Osteoblast (primary cell): ENCODE measurements at regions not wholly inside any gene's neighbourhood (a gene's known extent, or its start where the extent isn't known, plus 50 kb on each side); places are given as distances from the start of the nearest gene placed in this dataset.

Source experiments
- DNase-seq: peaks from one replicate; pipeline ENCODE4 v3.0.0; 2011; ENCODE audit warnings: low spot score, mixed read lengths; ENCODE audit not compliant: insufficient read length; ENCODE audit errors: missing footprints
- H2AFZ ChIP-seq: 2 replicates; pipeline ENCODE4 v1.6.0; 2011; ENCODE audit warnings: mild to moderate bottlenecking, low read length
- H3K27ac ChIP-seq: 2 replicates; pipeline ENCODE4 v1.5.1; 2011; ENCODE audit warnings: mild to moderate bottlenecking, low read depth, low read length, moderate library complexity
- H3K27me3 ChIP-seq: 2 replicates; pipeline ENCODE4 v1.6.0; 2012; ENCODE audit warnings: mild to moderate bottlenecking, control low read depth, inconsistent platforms, low read length, moderate library complexity; ENCODE audit not compliant: insufficient read depth
- H3K36me3 ChIP-seq: 2 replicates; pipeline ENCODE4 v1.5.1; 2011; ENCODE audit warnings: mild to moderate bottlenecking, low read length, control low read depth, moderate library complexity; ENCODE audit not compliant: insufficient read depth
- H3K4me1 ChIP-seq: 2 replicates; pipeline ENCODE4 v1.5.1; 2011; ENCODE audit warnings: mild to moderate bottlenecking, low read length, control low read depth, moderate library complexity; ENCODE audit not compliant: insufficient read depth
- H3K4me2 ChIP-seq: 2 replicates; pipeline ENCODE4 v1.6.0; 2011; ENCODE audit warnings: mild to moderate bottlenecking, low read length; ENCODE audit not compliant: insufficient read depth
- H3K4me3 ChIP-seq: fragments of 200-600 bp; sonication (generic); 3 replicates; pipeline ENCODE4 v1.5.1; 2012; ENCODE audit warnings: mild to moderate bottlenecking, low read length, inconsistent platforms; ENCODE audit not compliant: insufficient read depth
- H3K79me2 ChIP-seq: 2 replicates; pipeline ENCODE4 v1.6.0; 2012; ENCODE audit warnings: mild to moderate bottlenecking, low read length, control low read depth, inconsistent platforms; ENCODE audit not compliant: insufficient read depth
- H3K9me3 ChIP-seq: 2 replicates; pipeline ENCODE4 v1.5.1; 2011; ENCODE audit warnings: low read depth, low read length, control low read depth
- H4K20me1 ChIP-seq: 2 replicates; pipeline ENCODE4 v1.6.0; 2012; ENCODE audit warnings: mild to moderate bottlenecking, low read length, control low read depth; ENCODE audit not compliant: insufficient read depth
- TF ChIP-seq, protein P1 (sequence below): IDR thresholded peaks from 2 replicates; pipeline ENCODE4 v1.5.1; 2011; ENCODE audit warnings: mild to moderate bottlenecking, low read depth, low read length, moderate library complexity; ENCODE audit errors: extremely low read depth

GRCh38 chr4:103887191-103887590 lies 167.4 kb upstream of the TACR3 start:
- Histone ChIP-seq H3K36me3 (no peaks in the 10 kb centered on the region), H3K27me3 (no peaks in the 10 kb centered on the region), H3K4me3 (no peak overlapping the region), H2AFZ (no peak overlapping the region), H3K4me2 (no peak overlapping the region), H3K9me3 (no peaks in the 10 kb centered on the region), H3K27ac (no peak overlapping the region), H3K4me1 (no peaks in the 10 kb centered on the region), H4K20me1 (no peaks in the 10 kb centered on the region), H3K79me2 (no peaks in the 10 kb centered on the region)
- DNase-seq: no peak
- TF ChIP-seq, protein P1, sequence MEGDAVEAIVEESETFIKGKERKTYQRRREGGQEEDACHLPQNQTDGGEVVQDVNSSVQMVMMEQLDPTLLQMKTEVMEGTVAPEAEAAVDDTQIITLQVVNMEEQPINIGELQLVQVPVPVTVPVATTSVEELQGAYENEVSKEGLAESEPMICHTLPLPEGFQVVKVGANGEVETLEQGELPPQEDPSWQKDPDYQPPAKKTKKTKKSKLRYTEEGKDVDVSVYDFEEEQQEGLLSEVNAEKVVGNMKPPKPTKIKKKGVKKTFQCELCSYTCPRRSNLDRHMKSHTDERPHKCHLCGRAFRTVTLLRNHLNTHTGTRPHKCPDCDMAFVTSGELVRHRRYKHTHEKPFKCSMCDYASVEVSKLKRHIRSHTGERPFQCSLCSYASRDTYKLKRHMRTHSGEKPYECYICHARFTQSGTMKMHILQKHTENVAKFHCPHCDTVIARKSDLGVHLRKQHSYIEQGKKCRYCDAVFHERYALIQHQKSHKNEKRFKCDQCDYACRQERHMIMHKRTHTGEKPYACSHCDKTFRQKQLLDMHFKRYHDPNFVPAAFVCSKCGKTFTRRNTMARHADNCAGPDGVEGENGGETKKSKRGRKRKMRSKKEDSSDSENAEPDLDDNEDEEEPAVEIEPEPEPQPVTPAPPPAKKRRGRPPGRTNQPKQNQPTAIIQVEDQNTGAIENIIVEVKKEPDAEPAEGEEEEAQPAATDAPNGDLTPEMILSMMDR: no peak

- no peak overlapping the region for H3K27ac ChIP-seq
- TF ChIP-seq, protein P1: no peak
- H3K4me2 ChIP-seq: no peak overlapping the region
- no peaks in the 10 kb centered on the region for H3K36me3 ChIP-seq
- no peak overlapping the region for H2AFZ ChIP-seq
- no peaks in the 10 kb centered on the region for H3K79me2 ChIP-seq
- no peaks in the 10 kb centered on the region for H3K27me3 ChIP-seq
- no peaks in the 10 kb centered on the region for H3K9me3 ChIP-seq
- no peaks in the 10 kb centered on the region for H3K4me1 ChIP-seq
- DNase-seq: no peak
- no peak overlapping the region for H3K4me3 ChIP-seq
- no peaks in the 10 kb centered on the region for H4K20me1 ChIP-seq
Measured at GRCh38 chr4:103885152-103885551, 165.4 kb upstream of the TACR3 start.

DNA sequence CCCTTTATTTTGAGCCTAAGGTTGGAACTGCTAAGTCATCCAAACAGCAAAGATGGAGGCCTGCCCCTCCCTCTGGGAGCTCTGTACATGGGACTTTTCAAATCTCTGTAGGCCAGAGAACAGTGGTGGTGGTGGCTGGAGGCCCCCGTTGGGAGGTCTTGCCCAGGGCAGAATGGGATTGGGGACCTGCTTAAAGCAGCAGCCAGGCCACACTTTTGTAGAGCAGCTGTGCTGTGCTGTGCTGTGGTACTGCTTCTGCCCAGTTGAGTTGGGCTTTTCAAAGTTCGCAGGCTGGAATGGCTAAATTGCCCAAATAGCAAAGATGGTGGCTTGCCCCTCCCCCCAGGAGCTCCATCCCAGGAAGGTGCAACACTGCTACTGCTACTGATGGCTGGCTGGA lies 147.5 kb upstream of the TACR3 start:
- H3K27me3 ChIP-seq: no peaks in the 10 kb centered on the region
- TF ChIP-seq, protein P1: no peak

GRCh38 chr4:103853627-103854026 lies 133.8 kb upstream of the TACR3 start:
- Histone ChIP-seq H3K27ac (no peak overlapping the region), H3K79me2 (no peaks in the 10 kb centered on the region), H4K20me1 (no peaks in the 10 kb centered on the region), H3K9me3 (no peaks in the 10 kb centered on the region), H3K36me3 (no peaks in the 10 kb centered on the region), H2AFZ (no peak overlapping the region), H3K4me3 (no peak overlapping the region), H3K4me1 (no peaks in the 10 kb centered on the region), H3K4me2 (no peak overlapping the region), H3K27me3 (no peaks in the 10 kb centered on the region)
- no peak for DNase-seq
- TF ChIP-seq, protein P1: no peak

More for the DNA sequence above, 147.5 kb upstream of the TACR3 start:
- no peak overlapping the region for H3K4me2 ChIP-seq
- H2AFZ ChIP-seq: no peak overlapping the region
- no peaks in the 10 kb centered on the region for H3K36me3 ChIP-seq
- DNase-seq: no peak
- no peaks in the 10 kb centered on the region for H3K79me2 ChIP-seq
- H3K27ac ChIP-seq: no peak overlapping the region
- no peak overlapping the region for H3K4me3 ChIP-seq
- no peaks in the 10 kb centered on the region for H4K20me1 ChIP-seq
- no peaks in the 10 kb centered on the region for H3K4me1 ChIP-seq
- no peaks in the 10 kb centered on the region for H3K9me3 ChIP-seq
